Ascending aorta (tissue), 2 donors: ENCODE measurements at regions not wholly inside any gene's neighbourhood (a gene's known extent, or its start where the extent isn't known, plus 50 kb on each side); places are given as distances from the start of the nearest gene placed in this dataset.

Source experiments
- DNase-seq, 2 donors: peaks; one replicate each; pipeline ENCODE4 v3.0.0-alpha.2; 2019; ENCODE audit warnings: low spot score in 2 of 2
- H3K27ac ChIP-seq, 2 donors: fragments of 200-600 bp; sonication (generic); one replicate each; pipeline ENCODE4 v1.5.1; 2016 to 2017; ENCODE audit warnings: mild to moderate bottlenecking in 1 of 2
- H3K27me3 ChIP-seq: fragments of 200-600 bp; sonication (generic); one replicate; pipeline ENCODE4 v1.5.1; 2017
- H3K36me3 ChIP-seq, 2 donors: fragments of 200-600 bp; sonication (generic); one replicate each; pipeline ENCODE4 v1.5.1; 2016
- H3K4me1 ChIP-seq, 2 donors: fragments of 200-600 bp; sonication (generic); one replicate each; pipeline ENCODE4 v1.5.1; 2016 to 2017; ENCODE audit warnings: mild to moderate bottlenecking in 1 of 2
- H3K4me3 ChIP-seq, 2 donors: fragments of 200-600 bp; sonication (generic); one replicate each; pipeline ENCODE4 v1.5.1; 2016 to 2017; ENCODE audit warnings: mild to moderate bottlenecking in 1 of 2
- H3K9me3 ChIP-seq, 2 donors: fragments of 200-600 bp; sonication (generic); one replicate each; pipeline ENCODE4 v1.5.1; 2016
- CTCF ChIP-seq, 3 experiments: fragments of 200-600 bp in 2 of 3; fragments of 450-650 bp in 1 of 3; sonication (generic) in 2 of 3; IDR thresholded peaks; one replicate each; pipeline ENCODE4 v1.5.1; 2016 to 2019; ENCODE audit warnings: antibody characterized with exemption in 3 of 3, mild to moderate bottlenecking in 1 of 3, moderate library complexity in 1 of 3
- intact Hi-C: fragments of 100-400 bp; cut with DNase I; formaldehyde crosslinking; loops from one replicate; pipeline ENCODE4 v1.15.1; 2023

GRCh38 chr3:40782111-40782721, 257.5 kb downstream of the ZNF621 start:
- TF ChIP-seq CTCF (IDR thresholded peaks at IDR 0.05), result peak in 2 of 3 experiments; percentile 22 to 29
- no peaks in the 10 kb centered on the region for H3K36me3 ChIP-seq
- DNase-seq, result no peak
- no peak overlapping the region for H3K4me3 ChIP-seq
- H3K27ac ChIP-seq, result no peak overlapping the region
- peaks cover 11 to 17% of the 10 kb centered on the region in 2 donors for H3K4me1 ChIP-seq
- no peaks in the 10 kb centered on the region for H3K27me3 ChIP-seq
- H3K9me3 ChIP-seq, result no peaks in the 10 kb centered on the region
- intact Hi-C loops, result loop anchor here (5.0 kb wide), 2 partner anchors 90 to 415 kb away; partner anchors contain the start of gene CTNNB1

- Histone ChIP-seq H3K36me3 (no peaks in the 10 kb centered on the region), H3K4me3 (no peak overlapping the region), H3K4me1 (no peaks in the 10 kb centered on the region), H3K27me3 (no peaks in the 10 kb centered on the region), H3K27ac (no peak overlapping the region), H3K9me3 (no peaks in the 10 kb centered on the region)
- intact Hi-C loops, result no loop called here
- no peak for TF ChIP-seq CTCF (IDR thresholded peaks at IDR 0.05)
- DNase-seq, result no peak
Measured at GRCh38 chr3:40790746-40791145, 266.0 kb downstream of the ZNF621 start.

- Histone ChIP-seq H3K9me3 (no peaks in the 10 kb centered on the region), H3K4me3 (no peak overlapping the region), H3K27me3 (no peaks in the 10 kb centered on the region), H3K27ac (no peak overlapping the region), H3K4me1 (no peaks in the 10 kb centered on the region), H3K36me3 (no peaks in the 10 kb centered on the region)
- intact Hi-C loops, result no loop called here
- TF ChIP-seq CTCF (IDR thresholded peaks at IDR 0.05), result no peak
- no peak for DNase-seq
Measured at GRCh38 chr3:40793730-40794129, 269.0 kb downstream of the ZNF621 start.

GRCh38 chr3:40800343-40800742, 275.6 kb downstream of the ZNF621 start:
- Histone ChIP-seq H3K36me3 (no peaks in the 10 kb centered on the region), H3K4me1 (no peaks in the 10 kb centered on the region), H3K4me3 (no peak overlapping the region), H3K27me3 (no peaks in the 10 kb centered on the region), H3K27ac (no peak overlapping the region), H3K9me3 (peaks cover 0 to 6% of the 10 kb centered on the region in 2 donors)
- DNase-seq, result peak in 1 of 2 donors; percentile 65
- intact Hi-C loops, result no loop called here
- no peak for TF ChIP-seq CTCF (IDR thresholded peaks at IDR 0.05)

- H3K4me3 ChIP-seq, result no peak overlapping the region
- intact Hi-C loops, result no loop called here
- H3K27ac ChIP-seq, result no peak overlapping the region
- no peak for DNase-seq
- TF ChIP-seq CTCF (IDR thresholded peaks at IDR 0.05), result no peak
- no peaks in the 10 kb centered on the region for H3K4me1 ChIP-seq
- no peaks in the 10 kb centered on the region for H3K36me3 ChIP-seq
- H3K9me3 ChIP-seq, result peaks cover 0 to 6% of the 10 kb centered on the region in 2 donors
- no peaks in the 10 kb centered on the region for H3K27me3 ChIP-seq
Measured at GRCh38 chr3:40801284-40801741, 276.6 kb downstream of the ZNF621 start.
